ENCODE measurements at regions not wholly inside any gene's neighbourhood (a gene's known extent, or its start where the extent isn't known, plus 50 kb on each side); places are given as distances from the start of the nearest gene placed in this dataset.

- DNase-seq (ENCODE audit: low spot score): no peak
Observed at GRCh38 chr2:221818616-221819320, 246.7 kb upstream of the EPHA4 start.

GRCh38 chr2:221817878-221818277 lies 245.8 kb upstream of the EPHA4 start:
- DNase-seq (ENCODE audit: low spot score): no peak

- no peak for DNase-seq (ENCODE audit: low spot score)
Observed at GRCh38 chr2:221817052-221817451, 244.9 kb upstream of the EPHA4 start.

GRCh38 chr2:221816566-221816965 lies 244.5 kb upstream of the EPHA4 start:
- DNase-seq (ENCODE audit: low spot score): no peak

- DNase-seq (ENCODE audit: low spot score): no peak
Observed at GRCh38 chr2:221810650-221811049, 238.5 kb upstream of the EPHA4 start.

- DNase-seq (ENCODE audit: low spot score): no peak
Observed at GRCh38 chr2:221810245-221810644, 238.1 kb upstream of the EPHA4 start.

GRCh38 chr2:221808488-221808887 lies 236.4 kb upstream of the EPHA4 start:
- DNase-seq (ENCODE audit: low spot score): no peak

GRCh38 chr2:221807706-221808105 lies 235.6 kb upstream of the EPHA4 start:
- no peak for DNase-seq (ENCODE audit: low spot score)

GRCh38 chr2:221802089-221802488 lies 230.0 kb upstream of the EPHA4 start:
- DNase-seq (ENCODE audit: low spot score): no peak

- DNase-seq (ENCODE audit: low spot score): no peak
Observed at GRCh38 chr2:221792971-221793521, 220.9 kb upstream of the EPHA4 start.

GRCh38 chr2:221791844-221792243 lies 219.7 kb upstream of the EPHA4 start:
- DNase-seq (ENCODE audit: low spot score): no peak

- no peak for DNase-seq (ENCODE audit: low spot score)
Observed at GRCh38 chr2:221787561-221787960, 215.5 kb upstream of the EPHA4 start.

GRCh38 chr2:221786297-221786926 lies 214.3 kb upstream of the EPHA4 start:
- DNase-seq (ENCODE audit: low spot score): no peak

- no peak for DNase-seq (ENCODE audit: low spot score)
Observed at GRCh38 chr2:221780281-221780688, 208.2 kb upstream of the EPHA4 start.

GRCh38 chr2:221779614-221780067 lies 207.5 kb upstream of the EPHA4 start:
- DNase-seq (ENCODE audit: low spot score): no peak

- DNase-seq (ENCODE audit: low spot score): no peak
Observed at GRCh38 chr2:221778025-221778424, 205.9 kb upstream of the EPHA4 start.

- DNase-seq (ENCODE audit: low spot score): no peak
Observed at GRCh38 chr2:221777119-221777518, 205.0 kb upstream of the EPHA4 start.

GRCh38 chr2:221775096-221775495 lies 203.0 kb upstream of the EPHA4 start:
- no peak for DNase-seq (ENCODE audit: low spot score)

- DNase-seq (ENCODE audit: low spot score): no peak
Observed at GRCh38 chr2:221774136-221774535, 202.0 kb upstream of the EPHA4 start.

GRCh38 chr2:221771297-221771696 lies 199.2 kb upstream of the EPHA4 start:
- no peak for DNase-seq (ENCODE audit: low spot score)

GRCh38 chr2:221767106-221768012 lies 195.3 kb upstream of the EPHA4 start:
- DNase-seq (ENCODE audit: low spot score): no peak

- DNase-seq (ENCODE audit: low spot score): no peak
Observed at GRCh38 chr2:221762496-221762895, 190.4 kb upstream of the EPHA4 start.
